Activated CD4-positive, alpha-beta memory T cell treated with anti-CD3 and anti-CD28 coated beads, Interleukin-2, amount 10 ng/mL, durations not matched to agents 7 days and 5 days (primary cell): ENCODE measurements at regions not wholly inside any gene's neighbourhood (a gene's known extent, or its start where the extent isn't known, plus 50 kb on each side); places are given as distances from the start of the nearest gene placed in this dataset.

Source experiments
- CTCF ChIA-PET: fragments of 350-600 bp; sonication (Branson Sonifier 250); formaldehyde crosslinking; loops from one replicate; lab custom pipeline; 2021; ENCODE audit warnings: antibody characterized with exemption, inconsistent platforms; lab: Charles Lee
- POLR2A ChIA-PET: fragments of 350-600 bp; sonication (Branson Sonifier 250); formaldehyde crosslinking; loops from one replicate; lab custom pipeline; 2021; ENCODE audit warnings: antibody characterized with exemption; lab: Charles Lee
- DNase-seq: peaks from one replicate; pipeline ENCODE4 v3.0.0-alpha.2; 2020
- H3K27ac Mint-ChIP-seq: one replicate; pipeline ENCODE4 v1.8.0; 2021; ENCODE audit warnings: mild to moderate bottlenecking, mixed read lengths
- H3K27me3 Mint-ChIP-seq: one replicate; pipeline ENCODE4 v1.8.0; 2021; ENCODE audit warnings: mixed read lengths
- H3K36me3 Mint-ChIP-seq: one replicate; pipeline ENCODE4 v1.8.0; 2021; ENCODE audit warnings: low read depth, mixed read lengths
- H3K4me1 Mint-ChIP-seq: one replicate; pipeline ENCODE4 v1.8.0; 2021; ENCODE audit warnings: mixed read lengths
- H3K4me3 Mint-ChIP-seq: one replicate; pipeline ENCODE4 v1.8.0; 2021; ENCODE audit warnings: mild to moderate bottlenecking, mixed read lengths
- H3K9me3 Mint-ChIP-seq: one replicate; pipeline ENCODE4 v1.8.0; 2021; ENCODE audit warnings: mixed read lengths

DNA sequence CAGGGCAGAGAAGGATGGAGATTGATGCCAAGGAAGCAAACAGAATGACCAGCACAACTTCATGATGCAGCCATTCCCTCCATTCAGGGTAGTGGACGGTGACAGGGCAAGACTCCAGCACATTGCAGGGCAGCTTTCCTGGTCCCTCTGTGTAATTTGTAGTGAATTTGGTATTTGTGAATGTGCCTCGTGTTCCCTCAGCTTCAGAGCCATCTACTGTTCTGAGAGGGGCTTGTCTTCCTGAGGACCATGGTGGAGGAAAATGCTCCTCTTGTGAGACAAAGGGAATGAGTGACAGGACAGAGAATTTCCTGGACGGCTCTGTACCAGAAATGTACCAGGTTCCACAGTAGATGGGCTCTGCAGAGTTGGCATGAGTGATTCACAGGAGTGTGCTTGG lies 132.1 kb downstream of the ADRA2A start:
- no peak overlapping the region for H3K4me3 Mint-ChIP-seq
- H3K27me3 Mint-ChIP-seq = peaks cover 2% of the 10 kb centered on the region
- ChIA-PET CTCF (no interaction called here), POLR2A (no interaction called here)
- no peak overlapping the region for H3K27ac Mint-ChIP-seq
- DNase-seq = no peak
- no peaks in the 10 kb centered on the region for H3K9me3 Mint-ChIP-seq
- no peaks in the 10 kb centered on the region for H3K36me3 Mint-ChIP-seq
- no peaks in the 10 kb centered on the region for H3K4me1 Mint-ChIP-seq

DNA sequence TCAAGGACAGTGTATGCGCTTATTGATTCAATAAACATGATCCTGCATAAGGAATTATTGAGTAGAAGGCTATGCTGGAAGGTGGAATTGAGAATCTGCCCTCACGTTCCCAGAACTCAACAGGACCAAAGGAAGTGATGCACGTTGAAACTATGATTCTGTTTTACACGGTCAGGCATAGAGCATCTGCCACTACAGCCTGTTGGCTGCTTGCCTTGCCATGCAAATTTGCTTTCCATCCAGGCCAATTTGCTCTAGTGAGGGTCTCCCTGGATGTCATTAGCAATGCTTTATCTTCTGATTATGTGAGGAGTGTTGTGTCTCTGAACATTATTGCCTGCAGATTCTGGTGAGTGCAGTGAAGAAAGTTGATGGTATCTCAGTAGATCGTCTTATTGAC lies 132.9 kb downstream of the ADRA2A start:
- Mint-ChIP-seq H3K27ac (no peak overlapping the region), H3K27me3 (peaks cover 2% of the 10 kb centered on the region), H3K4me3 (no peak overlapping the region), H3K4me1 (no peaks in the 10 kb centered on the region), H3K36me3 (no peaks in the 10 kb centered on the region), H3K9me3 (no peaks in the 10 kb centered on the region)
- ChIA-PET POLR2A (no interaction called here), CTCF (no interaction called here)
- DNase-seq = no peak

DNA sequence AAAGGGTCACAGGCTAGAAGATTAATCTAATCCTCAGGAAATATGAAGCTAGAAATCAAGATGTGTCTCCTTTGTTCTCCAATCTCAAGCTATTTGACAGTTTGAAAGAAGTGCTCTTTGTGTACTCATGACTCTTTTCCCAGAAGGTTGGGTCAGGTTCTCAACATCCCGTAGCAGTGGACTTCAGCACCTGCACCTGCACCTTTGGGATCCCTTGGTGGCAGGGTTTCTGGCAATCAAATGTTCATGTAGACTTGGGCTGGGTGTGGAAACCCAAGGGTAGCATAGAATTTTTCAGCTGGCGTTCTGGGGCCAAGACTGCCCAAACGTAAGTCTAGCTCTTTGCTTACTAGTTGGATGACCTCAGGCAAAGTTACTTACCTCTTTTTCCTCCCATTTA lies 134.4 kb downstream of the ADRA2A start:
- ChIA-PET POLR2A (no interaction called here), CTCF (interaction anchor here (1.4 kb wide), 1 partner anchor 465 kb away, joined by 3 read pairs; no protein-coding TSS in a partner anchor)
- Mint-ChIP-seq H3K4me1 (no peaks in the 10 kb centered on the region), H3K9me3 (no peaks in the 10 kb centered on the region), H3K27me3 (peaks cover 6% of the 10 kb centered on the region), H3K27ac (no peak overlapping the region), H3K4me3 (no peak overlapping the region), H3K36me3 (no peaks in the 10 kb centered on the region)
- no peak for DNase-seq

DNA sequence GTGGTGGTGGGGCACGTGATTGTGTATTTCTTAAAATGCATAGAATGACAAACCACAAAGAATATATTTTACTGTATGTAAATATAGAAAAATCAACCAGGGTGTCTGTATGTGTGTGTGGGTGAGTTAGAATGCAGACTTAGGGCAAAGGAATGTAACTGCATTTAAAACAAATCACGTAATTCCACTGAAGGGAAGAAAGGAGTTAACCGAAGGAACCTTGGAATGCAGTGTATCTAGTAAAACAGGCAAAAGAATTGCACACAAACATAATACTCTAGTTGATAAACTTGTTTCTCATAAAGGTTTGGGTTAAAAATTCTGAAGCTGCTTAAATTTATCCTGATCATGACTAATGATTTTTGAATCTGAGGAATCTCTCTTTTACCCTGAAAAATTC lies 134.9 kb downstream of the ADRA2A start:
- Mint-ChIP-seq H3K36me3 (no peaks in the 10 kb centered on the region), H3K4me1 (no peaks in the 10 kb centered on the region), H3K9me3 (no peaks in the 10 kb centered on the region), H3K27me3 (peaks cover 7% of the 10 kb centered on the region), H3K4me3 (no peak overlapping the region), H3K27ac (no peak overlapping the region)
- ChIA-PET POLR2A (no interaction called here), CTCF (interaction anchor here (1.4 kb wide), 1 partner anchor 466 kb away, joined by 3 read pairs; no protein-coding TSS in a partner anchor)
- no peak for DNase-seq

DNA sequence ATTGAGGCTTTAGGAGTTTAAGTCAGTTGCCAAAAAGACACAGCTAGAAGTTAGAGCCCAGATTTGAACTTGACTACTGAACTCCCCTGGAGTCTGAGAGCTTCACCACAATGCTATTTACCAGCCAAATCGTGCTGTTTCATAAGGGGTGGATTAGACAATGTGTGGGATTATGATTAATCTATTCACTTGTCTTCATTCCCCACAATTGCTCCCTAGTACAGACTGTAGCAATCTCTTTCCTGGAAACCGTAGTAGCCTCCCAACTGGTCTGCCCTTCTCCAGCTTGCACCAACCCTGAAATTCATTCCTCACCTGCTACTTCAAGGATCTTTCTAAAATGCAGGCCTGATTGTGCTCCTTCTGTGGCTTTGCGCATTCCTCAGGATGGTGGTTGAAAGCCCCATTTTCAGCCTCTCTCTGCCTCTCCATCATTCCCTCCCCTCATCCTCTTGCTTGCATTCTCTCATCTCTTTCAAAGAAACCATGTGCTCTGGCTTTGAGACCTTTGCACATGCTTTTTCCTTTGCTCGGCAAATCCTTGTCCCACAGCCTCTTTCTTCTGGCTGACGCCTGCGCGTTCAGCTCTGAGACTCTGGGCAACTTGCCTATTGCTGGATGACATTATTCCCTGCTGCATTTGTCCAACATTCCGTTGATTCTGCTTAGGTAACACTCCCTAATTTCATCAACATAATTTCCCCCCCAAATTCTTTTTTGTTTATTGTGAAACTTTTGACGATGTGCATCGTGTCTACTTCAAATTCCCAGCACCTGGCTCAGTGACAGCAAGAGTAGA lies 145.1 kb downstream of the ADRA2A start:
- Mint-ChIP-seq H3K27ac (no peak overlapping the region), H3K4me1 (no peaks in the 10 kb centered on the region), H3K4me3 (no peak overlapping the region), H3K36me3 (no peaks in the 10 kb centered on the region), H3K27me3 (peaks cover 26% of the 10 kb centered on the region), H3K9me3 (no peaks in the 10 kb centered on the region)
- no peak for DNase-seq
- CTCF ChIA-PET = no interaction called here
- POLR2A ChIA-PET = no interaction called here

DNA sequence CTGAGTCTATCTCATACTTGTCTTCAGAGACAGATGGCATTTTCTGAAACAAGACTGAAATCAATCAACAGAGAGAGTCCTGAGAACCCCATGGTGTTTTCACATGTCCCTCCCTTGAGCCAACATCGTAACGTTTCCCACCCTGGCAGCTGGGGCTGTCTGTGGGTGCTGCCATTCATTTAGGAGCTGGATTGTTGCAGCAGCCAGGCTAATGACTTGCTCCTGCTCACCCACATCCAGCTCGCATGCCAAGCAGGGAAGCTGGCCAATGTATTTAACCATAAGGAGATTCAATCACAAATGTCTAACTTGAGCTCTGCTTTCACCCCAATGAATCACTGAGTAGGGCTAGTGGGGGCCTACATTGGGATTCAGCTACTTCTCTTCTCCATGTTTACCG lies 146.1 kb downstream of the ADRA2A start:
- POLR2A ChIA-PET = no interaction called here

DNA sequence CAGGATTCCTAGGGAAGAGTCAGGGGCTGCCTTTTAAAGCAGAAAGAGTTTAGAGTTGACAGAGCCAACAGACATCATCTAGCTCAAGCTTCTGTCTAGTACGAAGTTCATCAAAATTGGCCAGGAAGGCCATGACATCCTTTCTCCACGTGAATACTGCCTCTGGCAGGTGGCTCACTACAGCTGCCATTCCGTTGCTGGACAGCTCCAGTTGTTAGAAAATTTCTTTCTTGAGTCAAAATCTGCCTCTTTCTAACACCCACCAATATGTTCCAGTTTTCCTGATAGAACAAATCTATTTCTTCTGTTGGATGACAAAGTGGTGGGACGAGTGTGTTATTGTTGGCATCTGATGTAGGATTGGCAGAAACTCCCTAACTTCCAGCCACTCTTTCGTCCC lies 154.9 kb downstream of the ADRA2A start:
- Mint-ChIP-seq H3K4me1 (no peaks in the 10 kb centered on the region), H3K27ac (no peak overlapping the region), H3K27me3 (no peaks in the 10 kb centered on the region), H3K9me3 (no peaks in the 10 kb centered on the region), H3K36me3 (no peaks in the 10 kb centered on the region), H3K4me3 (no peak overlapping the region)
- ChIA-PET CTCF (no interaction called here), POLR2A (no interaction called here)
- no peak for DNase-seq

More for the DNA sequence above, 146.1 kb downstream of the ADRA2A start:
- H3K36me3 Mint-ChIP-seq = no peaks in the 10 kb centered on the region
- H3K27me3 Mint-ChIP-seq = peaks cover 23% of the 10 kb centered on the region
- no peaks in the 10 kb centered on the region for H3K9me3 Mint-ChIP-seq
- no peaks in the 10 kb centered on the region for H3K4me1 Mint-ChIP-seq
- no peak for DNase-seq
- H3K27ac Mint-ChIP-seq = no peak overlapping the region
- no peak overlapping the region for H3K4me3 Mint-ChIP-seq
- CTCF ChIA-PET = no interaction called here

DNA sequence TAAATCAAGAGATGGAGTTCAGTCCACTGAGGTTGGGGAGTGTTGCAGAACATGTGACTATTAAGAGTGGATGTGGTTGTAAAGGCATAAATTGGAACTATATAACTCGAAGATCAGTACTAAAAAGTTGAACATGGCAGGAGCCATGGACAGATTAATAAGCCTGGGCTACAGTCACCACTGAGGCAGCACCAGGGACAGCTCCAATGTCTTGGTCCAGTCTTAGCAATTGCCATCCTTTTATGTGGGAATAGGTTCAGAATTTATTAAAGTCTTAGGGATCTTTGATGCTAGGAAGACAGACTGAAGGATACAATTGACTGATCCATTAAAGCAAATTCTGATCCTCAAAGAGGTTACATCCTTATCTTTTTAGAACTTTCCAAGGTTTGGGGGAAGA lies 156.6 kb downstream of the ADRA2A start:
- ChIA-PET POLR2A (no interaction called here), CTCF (no interaction called here)
- H3K36me3 Mint-ChIP-seq = no peaks in the 10 kb centered on the region
- H3K27me3 Mint-ChIP-seq = no peaks in the 10 kb centered on the region
- no peaks in the 10 kb centered on the region for H3K4me1 Mint-ChIP-seq
- DNase-seq = no peak
- no peak overlapping the region for H3K27ac Mint-ChIP-seq
- H3K4me3 Mint-ChIP-seq = no peak overlapping the region
- H3K9me3 Mint-ChIP-seq = no peaks in the 10 kb centered on the region

DNA sequence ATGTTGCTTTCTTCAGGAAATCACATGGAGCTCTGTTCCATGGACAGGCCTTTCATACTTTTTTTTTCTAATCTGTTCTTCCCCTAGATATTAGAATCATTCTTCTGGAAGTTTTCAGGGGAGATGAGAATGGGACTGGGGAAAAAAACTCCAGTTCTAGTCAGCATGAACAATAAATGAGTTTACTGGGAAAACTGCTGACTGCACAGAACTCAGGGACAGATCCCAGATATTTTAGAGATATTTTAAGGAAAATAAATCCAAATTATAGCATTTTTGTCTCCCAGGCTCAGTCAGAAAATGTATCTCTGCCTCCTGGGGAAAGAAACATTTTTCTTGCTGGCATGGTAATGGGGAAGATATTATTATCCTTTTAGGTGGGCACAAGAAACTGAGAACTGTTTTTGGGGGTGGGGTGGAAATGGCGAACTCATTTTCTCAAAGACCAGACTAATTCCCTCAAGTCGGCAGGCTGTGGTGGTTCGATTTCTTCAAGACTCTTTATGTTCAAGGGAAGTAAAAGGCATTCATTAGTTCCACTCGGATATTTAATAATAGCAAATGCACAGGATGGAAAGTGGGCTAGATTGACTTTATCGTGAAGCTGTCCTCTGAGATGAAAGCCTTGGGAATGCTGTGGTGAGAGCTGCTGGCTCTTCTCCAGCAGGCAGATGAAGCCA lies 157.5 kb downstream of the ADRA2A start:
- H3K4me3 Mint-ChIP-seq = no peak overlapping the region
- CTCF ChIA-PET = no interaction called here
- H3K27ac Mint-ChIP-seq = no peak overlapping the region
- no peaks in the 10 kb centered on the region for H3K36me3 Mint-ChIP-seq
- no peaks in the 10 kb centered on the region for H3K27me3 Mint-ChIP-seq
- POLR2A ChIA-PET = no interaction called here
- H3K4me1 Mint-ChIP-seq = no peaks in the 10 kb centered on the region
- no peak for DNase-seq
- H3K9me3 Mint-ChIP-seq = no peaks in the 10 kb centered on the region

DNA sequence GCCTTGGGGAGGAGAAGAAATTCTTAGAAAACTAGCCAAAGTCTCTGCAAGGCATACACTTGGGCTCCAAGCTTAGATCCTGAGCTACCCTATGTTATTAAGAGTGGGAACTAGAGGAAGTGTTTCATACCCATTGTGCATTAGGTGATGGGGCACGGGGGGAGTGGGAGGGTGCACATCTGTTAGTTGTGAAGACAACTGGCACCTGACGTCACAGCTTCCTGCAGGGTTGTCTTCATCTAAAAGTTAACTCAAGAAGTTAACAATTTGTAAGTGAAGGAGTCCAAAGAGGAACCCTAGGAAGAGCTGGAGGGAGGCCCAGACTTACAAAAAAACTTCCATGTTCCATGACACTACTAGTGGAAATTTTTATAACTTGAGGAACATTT lies 158.1 kb downstream of the ADRA2A start:
- Mint-ChIP-seq H3K4me1 (no peaks in the 10 kb centered on the region), H3K27ac (no peak overlapping the region), H3K36me3 (no peaks in the 10 kb centered on the region), H3K4me3 (no peak overlapping the region), H3K9me3 (no peaks in the 10 kb centered on the region), H3K27me3 (no peaks in the 10 kb centered on the region)
- no peak for DNase-seq
- CTCF ChIA-PET = no interaction called here
- POLR2A ChIA-PET = no interaction called here

DNA sequence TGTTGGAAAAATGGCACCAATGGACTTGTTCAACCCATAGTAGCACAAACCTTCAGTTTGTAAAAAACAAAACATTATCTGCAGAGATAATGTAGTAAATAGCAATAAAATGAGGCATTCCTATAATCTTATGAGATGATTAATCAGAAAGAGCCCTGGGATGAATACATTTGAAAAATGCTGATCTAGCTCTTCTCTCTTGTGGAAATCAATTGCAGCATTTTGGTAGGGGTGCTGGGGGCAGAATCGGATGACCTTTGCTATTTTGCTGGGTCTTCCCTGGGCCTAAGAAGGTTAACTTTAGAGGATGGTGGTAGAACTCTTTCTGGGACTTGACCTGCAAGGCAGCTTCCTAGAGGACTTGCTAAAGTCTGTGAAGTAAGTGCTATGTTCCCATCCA lies 163.5 kb downstream of the ADRA2A start:
- H3K4me1 Mint-ChIP-seq = no peaks in the 10 kb centered on the region
- CTCF ChIA-PET = no interaction called here
- no peak for DNase-seq
- no peaks in the 10 kb centered on the region for H3K36me3 Mint-ChIP-seq
- H3K4me3 Mint-ChIP-seq = no peak overlapping the region
- H3K9me3 Mint-ChIP-seq = no peaks in the 10 kb centered on the region
- POLR2A ChIA-PET = no interaction called here
- H3K27me3 Mint-ChIP-seq = no peaks in the 10 kb centered on the region
- no peak overlapping the region for H3K27ac Mint-ChIP-seq

DNA sequence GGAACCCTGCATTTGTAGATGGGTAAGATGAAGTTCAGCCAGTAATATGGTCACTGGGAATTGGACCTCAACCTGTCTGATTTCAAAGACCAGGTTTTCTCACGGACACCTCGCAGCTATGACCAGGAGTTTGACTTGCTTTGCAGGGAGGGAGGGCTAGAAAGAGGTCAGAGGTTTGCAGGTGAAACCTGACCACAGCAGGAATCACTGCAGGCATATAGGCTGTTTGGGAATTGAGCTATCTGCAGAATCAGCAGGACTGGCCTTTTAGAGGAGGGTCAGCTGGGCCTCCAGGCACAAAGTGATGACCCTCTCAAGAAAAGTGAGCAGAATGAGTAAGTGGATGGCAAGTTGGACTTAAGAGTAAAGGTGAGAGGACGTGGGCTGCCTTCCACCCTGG lies 166.3 kb downstream of the ADRA2A start:
- Mint-ChIP-seq H3K36me3 (no peaks in the 10 kb centered on the region), H3K27ac (no peak overlapping the region), H3K9me3 (no peaks in the 10 kb centered on the region), H3K4me3 (no peak overlapping the region), H3K27me3 (no peaks in the 10 kb centered on the region), H3K4me1 (no peaks in the 10 kb centered on the region)
- ChIA-PET POLR2A (no interaction called here), CTCF (no interaction called here)
- no peak for DNase-seq

DNA sequence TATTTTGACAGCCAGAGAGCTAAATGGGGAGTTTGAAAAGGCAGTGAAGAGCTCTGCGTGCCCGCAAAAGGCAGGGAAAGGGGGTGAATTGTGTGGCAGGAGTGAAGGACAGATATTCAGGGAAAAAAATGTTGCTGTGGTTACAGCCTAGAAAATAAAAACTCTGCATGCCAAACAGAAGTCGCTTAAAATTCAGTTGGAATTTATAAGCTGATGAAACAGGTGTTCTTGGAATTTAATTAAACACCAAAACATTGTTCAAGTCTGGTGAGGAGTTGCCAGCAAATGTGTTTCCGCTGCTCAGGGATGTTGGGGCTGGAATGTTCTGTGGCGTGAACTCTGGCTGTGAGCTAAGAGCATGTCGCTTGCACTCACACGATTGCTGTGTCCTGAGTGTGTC lies 169.3 kb downstream of the ADRA2A start:
- POLR2A ChIA-PET = no interaction called here
- H3K4me1 Mint-ChIP-seq = no peaks in the 10 kb centered on the region
- no peaks in the 10 kb centered on the region for H3K36me3 Mint-ChIP-seq
- no peaks in the 10 kb centered on the region for H3K9me3 Mint-ChIP-seq
- peaks cover 3% of the 10 kb centered on the region for H3K27me3 Mint-ChIP-seq
- CTCF ChIA-PET = no interaction called here
- no peak for DNase-seq
- no peak overlapping the region for H3K27ac Mint-ChIP-seq
- H3K4me3 Mint-ChIP-seq = no peak overlapping the region
